ENCODE measurements at regions not wholly inside any gene's neighbourhood (a gene's known extent, or its start where the extent isn't known, plus 50 kb on each side); places are given as distances from the start of the nearest gene placed in this dataset.

DNA sequence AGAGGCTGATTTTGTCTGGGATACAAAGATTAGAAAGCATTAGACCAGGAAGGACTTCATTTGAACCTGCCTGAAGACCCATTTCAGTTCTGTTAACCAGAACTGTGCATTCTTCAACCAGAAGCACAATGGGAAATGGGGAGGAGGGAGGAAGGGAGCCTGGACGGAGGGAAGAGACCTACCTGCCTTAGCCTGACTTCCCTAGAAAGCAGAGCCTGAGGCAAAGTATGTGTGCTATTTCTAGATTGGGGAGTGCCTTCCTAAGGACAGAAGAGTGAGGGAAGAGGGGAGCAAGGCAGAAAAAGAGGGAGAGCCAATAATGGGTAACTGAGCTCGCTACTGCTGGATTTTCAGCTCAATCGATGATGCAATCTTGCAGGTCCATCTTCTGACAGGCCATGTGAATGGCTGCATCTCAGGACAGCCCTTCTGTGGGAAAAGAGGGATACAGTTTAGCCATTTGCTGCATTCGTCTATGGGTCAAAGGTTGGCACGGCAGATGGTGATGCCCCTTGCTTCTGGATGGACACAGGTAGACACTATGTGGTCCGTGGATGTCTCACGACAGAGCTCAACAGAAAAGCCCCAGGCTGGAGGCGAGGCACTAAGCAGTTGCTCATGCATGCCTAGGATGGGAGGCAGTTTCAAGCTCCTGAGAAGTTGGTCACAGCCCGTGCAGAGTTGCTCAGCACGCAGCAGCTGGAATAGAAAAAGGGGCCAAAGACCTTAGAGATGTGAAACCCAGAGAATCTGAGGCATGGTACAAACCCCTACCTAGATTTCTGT lies 78.8 kb upstream of the UBL3 start:
- Histone ChIP-seq H2AFZ (ENCODE audit: low read depth) (no peak overlapping the region), H3K9ac (no peak overlapping the region), H3K4me1 (ENCODE audit: control insufficient read depth in 1 of 2, insufficient read depth in 2 of 2, low read depth in 1 of 2, low read length in 1 of 2) (peaks cover 12 to 16% of the 10 kb centered on the region in 2 experiments; a peak in 3 of 4 replicates), H3K79me2 (ENCODE audit: insufficient read depth) (no peaks in the 10 kb centered on the region), H3K9me2 (no peaks in the 10 kb centered on the region), H3K36me3 (replicated peaks in 1 of 2; ENCODE audit: control insufficient read depth in 1 of 2, insufficient read depth in 2 of 2, low read length in 1 of 2) (no peaks in the 10 kb centered on the region), H3K9me3 (no peaks in the 10 kb centered on the region), H4K20me1 (ENCODE audit: insufficient read depth) (no peaks in the 10 kb centered on the region), H3K4me2 (no peak overlapping the region), H3K27me3 (ENCODE audit: insufficient read depth) (no peaks in the 10 kb centered on the region; the same call in 1 of the 2 replicates), H3F3A (replicated peaks; ENCODE audit: insufficient read depth) (peaks cover 7% of the 10 kb centered on the region), H3K27ac (ENCODE audit: low read depth in 2 of 2, low read length in 1 of 2) (no peak overlapping the region), H3K4me3 (ENCODE audit: low read depth in 2 of 2, low read length in 1 of 2) (no peak overlapping the region)
- TF ChIP-seq POLR2AphosphoS5 (IDR thresholded peaks at IDR 0.05; ENCODE audit: low read depth, low read length) (no peak), GATA2 (CRISPR knock-in tag; IDR thresholded peaks at IDR 0.05) (no peak), YY1 (IDR thresholded peaks at IDR 0.05; ENCODE audit: low read depth) (no peak), MXI1 (IDR thresholded peaks at IDR 0.05; ENCODE audit: low read depth, low read length) (no peak), TAF1 (IDR thresholded peaks at IDR 0.05; ENCODE audit: borderline replicate concordance, low read depth, low read length) (no peak), TEAD4 (IDR thresholded peaks at IDR 0.05; ENCODE audit: borderline replicate concordance, insufficient read depth) (no peak), GABPA (IDR thresholded peaks at IDR 0.05; ENCODE audit: low read depth) (no peak), MAX (IDR thresholded peaks at IDR 0.05; ENCODE audit: low read depth) (no peak), CHD2 (IDR thresholded peaks at IDR 0.05; ENCODE audit: low read length, partially characterized antibody) (no peak), EP300 (IDR thresholded peaks at IDR 0.05; ENCODE audit: borderline replicate concordance in 1 of 2, low read depth in 1 of 2, low read length in 1 of 2) (no peak), RXRA (IDR thresholded peaks at IDR 0.05; ENCODE audit: borderline replicate concordance, low read depth) (no peak), RCOR1 (IDR thresholded peaks at IDR 0.05; ENCODE audit: low read length) (no peak)
- TF ChIP-seq, protein P1, sequence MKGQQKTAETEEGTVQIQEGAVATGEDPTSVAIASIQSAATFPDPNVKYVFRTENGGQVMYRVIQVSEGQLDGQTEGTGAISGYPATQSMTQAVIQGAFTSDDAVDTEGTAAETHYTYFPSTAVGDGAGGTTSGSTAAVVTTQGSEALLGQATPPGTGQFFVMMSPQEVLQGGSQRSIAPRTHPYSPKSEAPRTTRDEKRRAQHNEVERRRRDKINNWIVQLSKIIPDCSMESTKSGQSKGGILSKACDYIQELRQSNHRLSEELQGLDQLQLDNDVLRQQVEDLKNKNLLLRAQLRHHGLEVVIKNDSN (IDR thresholded peaks at IDR 0.05; ENCODE audit: borderline replicate concordance, low read depth), result no peak
- TF ChIP-seq, protein P2, sequence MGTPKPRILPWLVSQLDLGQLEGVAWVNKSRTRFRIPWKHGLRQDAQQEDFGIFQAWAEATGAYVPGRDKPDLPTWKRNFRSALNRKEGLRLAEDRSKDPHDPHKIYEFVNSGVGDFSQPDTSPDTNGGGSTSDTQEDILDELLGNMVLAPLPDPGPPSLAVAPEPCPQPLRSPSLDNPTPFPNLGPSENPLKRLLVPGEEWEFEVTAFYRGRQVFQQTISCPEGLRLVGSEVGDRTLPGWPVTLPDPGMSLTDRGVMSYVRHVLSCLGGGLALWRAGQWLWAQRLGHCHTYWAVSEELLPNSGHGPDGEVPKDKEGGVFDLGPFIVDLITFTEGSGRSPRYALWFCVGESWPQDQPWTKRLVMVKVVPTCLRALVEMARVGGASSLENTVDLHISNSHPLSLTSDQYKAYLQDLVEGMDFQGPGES (IDR thresholded peaks at IDR 0.05; ENCODE audit: low read depth, low read length), result no peak
- TF ChIP-seq, protein P3, sequence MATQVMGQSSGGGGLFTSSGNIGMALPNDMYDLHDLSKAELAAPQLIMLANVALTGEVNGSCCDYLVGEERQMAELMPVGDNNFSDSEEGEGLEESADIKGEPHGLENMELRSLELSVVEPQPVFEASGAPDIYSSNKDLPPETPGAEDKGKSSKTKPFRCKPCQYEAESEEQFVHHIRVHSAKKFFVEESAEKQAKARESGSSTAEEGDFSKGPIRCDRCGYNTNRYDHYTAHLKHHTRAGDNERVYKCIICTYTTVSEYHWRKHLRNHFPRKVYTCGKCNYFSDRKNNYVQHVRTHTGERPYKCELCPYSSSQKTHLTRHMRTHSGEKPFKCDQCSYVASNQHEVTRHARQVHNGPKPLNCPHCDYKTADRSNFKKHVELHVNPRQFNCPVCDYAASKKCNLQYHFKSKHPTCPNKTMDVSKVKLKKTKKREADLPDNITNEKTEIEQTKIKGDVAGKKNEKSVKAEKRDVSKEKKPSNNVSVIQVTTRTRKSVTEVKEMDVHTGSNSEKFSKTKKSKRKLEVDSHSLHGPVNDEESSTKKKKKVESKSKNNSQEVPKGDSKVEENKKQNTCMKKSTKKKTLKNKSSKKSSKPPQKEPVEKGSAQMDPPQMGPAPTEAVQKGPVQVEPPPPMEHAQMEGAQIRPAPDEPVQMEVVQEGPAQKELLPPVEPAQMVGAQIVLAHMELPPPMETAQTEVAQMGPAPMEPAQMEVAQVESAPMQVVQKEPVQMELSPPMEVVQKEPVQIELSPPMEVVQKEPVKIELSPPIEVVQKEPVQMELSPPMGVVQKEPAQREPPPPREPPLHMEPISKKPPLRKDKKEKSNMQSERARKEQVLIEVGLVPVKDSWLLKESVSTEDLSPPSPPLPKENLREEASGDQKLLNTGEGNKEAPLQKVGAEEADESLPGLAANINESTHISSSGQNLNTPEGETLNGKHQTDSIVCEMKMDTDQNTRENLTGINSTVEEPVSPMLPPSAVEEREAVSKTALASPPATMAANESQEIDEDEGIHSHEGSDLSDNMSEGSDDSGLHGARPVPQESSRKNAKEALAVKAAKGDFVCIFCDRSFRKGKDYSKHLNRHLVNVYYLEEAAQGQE (IDR thresholded peaks at IDR 0.05; ENCODE audit: low read depth, low read length), result no peak
- POLR2A ChIA-PET, result no interaction called here
- CTCF ChIA-PET, result no interaction called here
- DNase-seq, result no peak
- 82% methylated on average over 8 of the region's 10 CpGs for WGBS (ENCODE audit: low lambda C conversion rate)

All from SK-N-SH (cell line).